ENCODE measurements at regions not wholly inside any gene's neighbourhood (a gene's known extent, or its start where the extent isn't known, plus 50 kb on each side); places are given as distances from the start of the nearest gene placed in this dataset.

DNA sequence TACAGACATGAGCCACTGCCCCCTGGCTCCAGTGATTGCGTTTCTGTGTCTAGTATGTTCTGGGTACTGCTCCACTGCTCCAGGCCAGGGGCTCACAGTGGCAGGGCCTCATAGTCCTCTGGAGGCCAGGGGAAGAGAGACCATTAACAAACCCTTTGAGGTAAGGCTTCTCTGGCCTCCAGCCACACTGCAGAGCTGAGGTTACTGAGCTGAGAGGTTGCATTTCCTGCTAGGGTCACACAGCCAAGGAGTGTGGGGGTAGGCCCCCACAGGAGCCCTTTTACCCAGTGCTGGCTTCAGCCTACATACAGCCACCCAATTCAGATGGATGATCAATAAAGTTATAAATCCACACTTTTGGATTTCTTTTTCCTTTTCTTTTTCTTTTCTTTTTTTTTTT is 50.4 kb upstream of the DLX4 start:
- intact Hi-C loops (cut with DNase I, micrococcal nuclease): no loop called here
- ChIA-PET CTCF (no interaction called here), POLR2A (interaction anchor here (0.6 kb wide), 1 partner anchor 1209 kb away, joined by 3 read pairs; no protein-coding TSS in a partner anchor)
- H3K4me1 ChIP-seq (ENCODE audit: insufficient read depth, low read length): no peaks in the 10 kb centered on the region
- H3K27me3 ChIP-seq (ENCODE audit: control insufficient read depth in 1 of 2, insufficient read depth in 2 of 2, low read length in 2 of 2): peaks cover 14 to 15% of the 10 kb centered on the region in 2 experiments
- H3K4me3 ChIP-seq (ENCODE audit: low read length): no peak overlapping the region
- H3K27ac ChIP-seq (ENCODE audit: low read depth in 1 of 2, low read length in 2 of 2): no peak overlapping the region
- H3K4me1 Mint-ChIP-seq (ENCODE audit: low read depth): no peaks in the 10 kb centered on the region
- TF ChIP-seq, protein P1, sequence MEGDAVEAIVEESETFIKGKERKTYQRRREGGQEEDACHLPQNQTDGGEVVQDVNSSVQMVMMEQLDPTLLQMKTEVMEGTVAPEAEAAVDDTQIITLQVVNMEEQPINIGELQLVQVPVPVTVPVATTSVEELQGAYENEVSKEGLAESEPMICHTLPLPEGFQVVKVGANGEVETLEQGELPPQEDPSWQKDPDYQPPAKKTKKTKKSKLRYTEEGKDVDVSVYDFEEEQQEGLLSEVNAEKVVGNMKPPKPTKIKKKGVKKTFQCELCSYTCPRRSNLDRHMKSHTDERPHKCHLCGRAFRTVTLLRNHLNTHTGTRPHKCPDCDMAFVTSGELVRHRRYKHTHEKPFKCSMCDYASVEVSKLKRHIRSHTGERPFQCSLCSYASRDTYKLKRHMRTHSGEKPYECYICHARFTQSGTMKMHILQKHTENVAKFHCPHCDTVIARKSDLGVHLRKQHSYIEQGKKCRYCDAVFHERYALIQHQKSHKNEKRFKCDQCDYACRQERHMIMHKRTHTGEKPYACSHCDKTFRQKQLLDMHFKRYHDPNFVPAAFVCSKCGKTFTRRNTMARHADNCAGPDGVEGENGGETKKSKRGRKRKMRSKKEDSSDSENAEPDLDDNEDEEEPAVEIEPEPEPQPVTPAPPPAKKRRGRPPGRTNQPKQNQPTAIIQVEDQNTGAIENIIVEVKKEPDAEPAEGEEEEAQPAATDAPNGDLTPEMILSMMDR (IDR thresholded peaks at IDR 0.05): no peak
- no peaks in the 10 kb centered on the region for H3K9me3 ChIP-seq (ENCODE audit: control insufficient read depth in 1 of 2, insufficient read depth in 1 of 2, low read length in 2 of 2)
- H3K4me3 Mint-ChIP-seq: no peak overlapping the region
- peaks cover 65% of the 10 kb centered on the region for H3K27me3 Mint-ChIP-seq
- no peaks in the 10 kb centered on the region for H3K36me3 Mint-ChIP-seq (ENCODE audit: low read depth)
- DNase-seq (no peak), ATAC-seq (ENCODE audit: poor library complexity) (no peak)
- H3K36me3 ChIP-seq (ENCODE audit: insufficient read depth, low read length): no peaks in the 10 kb centered on the region
- H3K27ac Mint-ChIP-seq: no peak overlapping the region
- H3K9me3 Mint-ChIP-seq: no peaks in the 10 kb centered on the region
